A549 (cell line): ENCODE measurements at regions not wholly inside any gene's neighbourhood (a gene's known extent, or its start where the extent isn't known, plus 50 kb on each side); places are given as distances from the start of the nearest gene placed in this dataset.

Experiments
- ATAC-seq, 2 experiments: fragments of 200-7000 bp in 1 of 2; fragments of >200 bp in 1 of 2; cut with Nextera tagmentation in 1 of 2; cut with Tn5 transposase in 1 of 2; 3 replicates each; pipeline versions ENCODE4 v1.8.0 to v1.9.1; 2018 to 2020; ENCODE audit warnings: mild to moderate bottlenecking in 1 of 2, moderate library complexity in 1 of 2
- CTCF ChIA-PET: fragments of 300-600 bp; sonication (Branson Sonifier 250); formaldehyde crosslinking; extraction: SDS; loops from one replicate; lab custom pipeline; 2021; ENCODE audit warnings: antibody characterized with exemption, inconsistent platforms; lab: Yijun Ruan, JAX
- POLR2A ChIA-PET: fragments of 350-600 bp; formaldehyde crosslinking; extraction: SDS; loops from one replicate; lab custom pipeline; 2021; ENCODE audit warnings: antibody characterized with exemption, inconsistent platforms; lab: Yijun Ruan, JAX
- DNase-seq, 2 experiments: peaks; one replicate each; pipeline versions ENCODE4 v3.0.0 to v3.0.0-alpha.2; 2011 to 2016; ENCODE audit warnings: low read depth in 1 of 2, low spot score in 1 of 2
- FAIRE-seq: peaks from 2 replicates; lab custom pipeline; 2011; peaks lifted over from hg19 to GRCh38; lab: Jason Lieb, UNC
- H3K27ac ChIP-seq, 2 experiments: fragments of >200 bp; sonication (Bioruptor Twin); formaldehyde crosslinking; 3 replicates each; pipeline ENCODE4 v1.5.1; 2016 to 2017
- H3K4me1 ChIP-seq: fragments of >200 bp; sonication (Bioruptor Twin); formaldehyde crosslinking; 3 replicates; pipeline ENCODE4 v1.6.1; 2016
- H3K4me2 ChIP-seq: fragments of >200 bp; sonication (Bioruptor Twin); formaldehyde crosslinking; 3 replicates; pipeline ENCODE4 v1.6.1; 2016
- H3K4me3 ChIP-seq: fragments of >200 bp; sonication (Bioruptor Twin); formaldehyde crosslinking; 3 replicates; pipeline ENCODE4 v1.5.1; 2016
- H3K9me3 ChIP-seq: fragments of >200 bp; sonication (Bioruptor Twin); formaldehyde crosslinking; 3 replicates; pipeline ENCODE4 v1.6.1; 2016
- CBX2 ChIP-seq: fragments of 200-600 bp; sonication (generic); IDR thresholded peaks from 2 replicates; pipeline ENCODE4 v1.6.1; 2016; ENCODE audit warnings: low read depth, mild to moderate bottlenecking, borderline replicate concordance
- CBX8 ChIP-seq: fragments of 200-600 bp; sonication (generic); IDR thresholded peaks from 2 replicates; pipeline ENCODE4 v1.6.1; 2016
- CEBPB ChIP-seq, 2 experiments: fragments of >200 bp in 1 of 2; sonication (Bioruptor Twin) in 1 of 2; formaldehyde crosslinking in 1 of 2; IDR thresholded peaks; 2 replicates each; pipeline ENCODE4 v1.6.1; 2012 to 2016
- CTCF ChIP-seq: fragments of >200 bp; sonication (Bioruptor Twin); formaldehyde crosslinking; IDR thresholded peaks from 3 replicates; pipeline ENCODE4 v1.5.1; 2016
- EHMT2 ChIP-seq: fragments of 200-600 bp; sonication (generic); IDR thresholded peaks from 2 replicates; pipeline ENCODE4 v1.6.1; 2016; ENCODE audit warnings: antibody characterized with exemption, low read depth, mild to moderate bottlenecking, moderate library complexity
- ESRRA ChIP-seq: fragments of 150-350 bp; IDR thresholded peaks from 2 replicates; pipeline ENCODE4 v1.6.1; 2014; ENCODE audit warnings: mild to moderate bottlenecking, low read length, borderline replicate concordance
- FOSB ChIP-seq: fragments of 250-450 bp; sonication (Bioruptor Pico); IDR thresholded peaks from 2 replicates; pipeline ENCODE4 v1.5.0; 2020; ENCODE audit warnings: mild to moderate bottlenecking, moderate library complexity
- HEYL ChIP-seq: fragments of 250-450 bp; sonication (Bioruptor Pico); IDR thresholded peaks from 2 replicates; pipeline ENCODE4 v1.8.0; 2021; ENCODE audit warnings: mild to moderate bottlenecking, moderate library complexity
- HOXB13 ChIP-seq: fragments of 250-450 bp; sonication (Bioruptor Pico); IDR thresholded peaks from 2 replicates; pipeline ENCODE4 v1.5.0; 2020; ENCODE audit warnings: low read depth, mild to moderate bottlenecking, moderate library complexity
- KDM5A ChIP-seq: fragments of 200-600 bp; sonication (generic); IDR thresholded peaks from 2 replicates; pipeline ENCODE4 v1.6.1; 2016; ENCODE audit warnings: antibody characterized with exemption, mild to moderate bottlenecking
- NPAS2 ChIP-seq: fragments of 250-450 bp; sonication (Bioruptor Pico); IDR thresholded peaks from 2 replicates; pipeline ENCODE4 v1.8.0; 2022; ENCODE audit warnings: mild to moderate bottlenecking, moderate library complexity, borderline replicate concordance
- PBX3 ChIP-seq: IDR thresholded peaks from 2 replicates; pipeline ENCODE4 v1.6.1; 2012
- POLR2AphosphoS2 ChIP-seq: conservative IDR thresholded peaks from 2 replicates; pipeline ENCODE4 v1.6.1; 2012; ENCODE audit warnings: low read length, improper control_type of control experiment, inconsistent platforms
- RAD21 ChIP-seq, 2 experiments: fragments of >200 bp in 1 of 2; sonication (Bioruptor Twin) in 1 of 2; formaldehyde crosslinking in 1 of 2; IDR thresholded peaks in 1 of 2; conservative IDR thresholded peaks in 1 of 2; 2 replicates in 1 of 2; 3 replicates in 1 of 2; pipeline ENCODE4 v1.6.1; 2012 to 2018; ENCODE audit warnings: inconsistent platforms in 1 of 2
- REST ChIP-seq: fragments of 200-600 bp; sonication (generic); IDR thresholded peaks from 2 replicates; pipeline ENCODE4 v1.6.1; 2016; ENCODE audit warnings: antibody characterized with exemption, mild to moderate bottlenecking, moderate library complexity
- RFX5 ChIP-seq: fragments of 450-650 bp; IDR thresholded peaks from 2 replicates; pipeline ENCODE4 v1.7.1; 2014; ENCODE audit warnings: antibody characterized with exemption, mild to moderate bottlenecking, moderate library complexity
- ZFP36 ChIP-seq: fragments of 450-650 bp; IDR thresholded peaks from 2 replicates; pipeline ENCODE4 v1.6.1; 2014; ENCODE audit warnings: borderline replicate concordance; ENCODE audit not compliant: partially characterized antibody
- WGBS: methylation state at CpG from one replicate; pipeline ENCODE4 v1.1.6; 2017; ENCODE audit errors: missing lambda C conversion rate; 5-methylcytosine and 5-hydroxymethylcytosine counted together

- Histone ChIP-seq H3K4me2 (no peak overlapping the region), H3K9me3 (no peaks in the 10 kb centered on the region), H3K4me3 (no peak overlapping the region)
- no peak for ATAC-seq
- DNase-seq, result no peak
- ChIA-PET POLR2A (no interaction called here), CTCF (no interaction called here)
- FAIRE-seq, result no peak
- 60% methylated on average over 6 of the region's 6 CpGs for WGBS
- TF ChIP-seq RFX5, result no peak
- TF ChIP-seq KDM5A, result no peak
- no peak for TF ChIP-seq EHMT2
- TF ChIP-seq HEYL, result no peak
- TF ChIP-seq, all 56 proteins: peak for 0
- Histone ChIP-seq H3K27ac (no peak overlapping the region), H3K4me1 (no peaks in the 10 kb centered on the region)
Observed at GRCh38 chr4:125022855-125023501, 291.8 kb upstream of the FAT4 start.

- H3K4me3 ChIP-seq, result no peak overlapping the region
- CTCF ChIA-PET, result no interaction called here
- no peak overlapping the region for H3K27ac ChIP-seq
- H3K9me3 ChIP-seq, result no peaks in the 10 kb centered on the region
- no peak for DNase-seq
- TF ChIP-seq CBX2 (no peak), ZFP36 (no peak), HOXB13 (CRISPR knock-in tag) (no peak), FOSB (CRISPR knock-in tag) (no peak), PBX3 (no peak), CBX8 (no peak), CEBPB (IDR thresholded peaks at IDR 0.05) (no peak)
- TF ChIP-seq, all 56 proteins: peak for 0
- WGBS, result 4% methylated on average over 1 of the region's 1 CpG
- Histone ChIP-seq H3K4me2 (no peak overlapping the region), H3K4me1 (no peaks in the 10 kb centered on the region)
- FAIRE-seq (no peak), ATAC-seq (no peak)
- POLR2A ChIA-PET, result no interaction called here
Observed at GRCh38 chr4:125021189-125021588, 293.6 kb upstream of the FAT4 start.

- Histone ChIP-seq H3K9me3 (no peaks in the 10 kb centered on the region), H3K4me2 (no peak overlapping the region), H3K27ac (no peak overlapping the region), H3K4me1 (no peaks in the 10 kb centered on the region), H3K4me3 (no peak overlapping the region)
- no peak for TF ChIP-seq REST
- no peak for TF ChIP-seq FOSB (CRISPR knock-in tag)
- no peak for TF ChIP-seq NPAS2 (CRISPR knock-in tag)
- TF ChIP-seq POLR2AphosphoS2, result no peak
- TF ChIP-seq ESRRA, result no peak
- TF ChIP-seq EHMT2, result no peak
- no peak for TF ChIP-seq RAD21 (conservative IDR thresholded peaks at IDR 0.05 in 1 of 2, IDR thresholded peaks at IDR 0.05 in 1 of 2)
- TF ChIP-seq ZFP36, result no peak
- TF ChIP-seq CTCF, result no peak
- no peak for FAIRE-seq
- ChIA-PET POLR2A (no interaction called here), CTCF (no interaction called here)
- 27% methylated on average over 2 of the region's 2 CpGs for WGBS
- ATAC-seq, result no peak
- DNase-seq, result no peak
Observed at GRCh38 chr4:125020089-125021034, 294.4 kb upstream of the FAT4 start.
